ENCODE measurements at regions not wholly inside any gene's neighbourhood (a gene's known extent, or its start where the extent isn't known, plus 50 kb on each side); places are given as distances from the start of the nearest gene placed in this dataset.
"Not testable (repeated sequence)": the region's sequence is repeated elsewhere in the genome, so short reads cannot be mapped to it uniquely, and the experiment has no call there.

- peak; percentile 52 to 53 for DNase-seq
These were observed 103.0 kb downstream of the NBPF11 start for GRCh38 chr1:148049115-148049496.

GRCh38 chr1:148048423-148049114, 103.5 kb downstream of the NBPF11 start:
- DNase-seq: peak; percentile 62 to 65

- DNase-seq: not testable (repeated sequence)
These were observed 106.2 kb downstream of the NBPF11 start for GRCh38 chr1:148045872-148046271.

GRCh38 chr1:148044495-148044894, 107.6 kb downstream of the NBPF11 start:
- not testable (repeated sequence) for DNase-seq
